Gastroesophageal sphincter (tissue), 4 donors: ENCODE measurements at regions not wholly inside any gene's neighbourhood (a gene's known extent, or its start where the extent isn't known, plus 50 kb on each side); places are given as distances from the start of the nearest gene placed in this dataset.
A peak's percentile ranks its signal among the peaks of the same experiment; 100 is the strongest.

Experiments used
- ATAC-seq: fragments of 150-250 bp; one replicate; pipeline ENCODE4 v1.9.1; 2016; ENCODE audit warnings: mild to moderate bottlenecking, moderate library complexity
- H3K27ac ChIP-seq, 4 donors: fragments of 200-600 bp; sonication (generic) in 3 of 4; 1 replicate in 3 of 4; 2 replicates in 1 of 4; pipeline ENCODE4 v1.5.1; 2016 to 2019
- H3K27me3 ChIP-seq: fragments of 200-600 bp; sonication (generic); one replicate; pipeline ENCODE4 v1.5.1; 2019
- H3K36me3 ChIP-seq, 2 donors: fragments of 200-600 bp; sonication (generic); one replicate each; pipeline ENCODE4 v1.5.1; 2019; ENCODE audit warnings: control low read depth in 1 of 2
- H3K4me1 ChIP-seq, 3 donors: fragments of 200-600 bp; sonication (generic); 1 replicate in 2 of 3; 2 replicates in 1 of 3; pipeline ENCODE4 v1.5.1; 2016 to 2019; ENCODE audit warnings: control low read depth in 2 of 3
- H3K4me3 ChIP-seq, 2 donors: fragments of 200-600 bp; sonication (generic); one replicate each; pipeline ENCODE4 v1.5.1; 2019; ENCODE audit warnings: mild to moderate bottlenecking in 1 of 2, moderate library complexity in 1 of 2
- H3K9me3 ChIP-seq, 3 donors: fragments of 200-600 bp; sonication (generic); one replicate each; pipeline ENCODE4 v1.5.1; 2017 to 2019; ENCODE audit warnings: control low read depth in 2 of 3
- CTCF ChIP-seq, 4 experiments: fragments of 200-600 bp in 2 of 4; fragments of 450-650 bp in 2 of 4; sonication (generic) in 1 of 4; IDR thresholded peaks; one replicate each; pipeline ENCODE4 v1.5.1; 2017 to 2019; ENCODE audit warnings: antibody characterized with exemption in 4 of 4, mild to moderate bottlenecking in 2 of 4, moderate library complexity in 2 of 4
- EP300 ChIP-seq: sonication (generic); formaldehyde crosslinking; IDR thresholded peaks from one replicate; pipeline ENCODE4 v1.6.1; 2017; ENCODE audit warnings: antibody characterized with exemption, mild to moderate bottlenecking
- POLR2A ChIP-seq, 2 donors: fragments of 450-650 bp; IDR thresholded peaks; one replicate each; pipeline ENCODE4 v1.6.1; 2017; ENCODE audit warnings: antibody characterized with exemption in 2 of 2, mild to moderate bottlenecking in 2 of 2, moderate library complexity in 1 of 2
- POLR2AphosphoS5 ChIP-seq: sonication (generic); formaldehyde crosslinking; IDR thresholded peaks from one replicate; pipeline ENCODE4 v1.6.1; 2017; ENCODE audit warnings: antibody characterized with exemption
- WGBS, 2 donors: methylation state at CpG; one replicate each; pipeline ENCODE4 v1.1.5; 2018; ENCODE audit warnings: low coverage in 1 of 2; 5-methylcytosine and 5-hydroxymethylcytosine counted together

DNA sequence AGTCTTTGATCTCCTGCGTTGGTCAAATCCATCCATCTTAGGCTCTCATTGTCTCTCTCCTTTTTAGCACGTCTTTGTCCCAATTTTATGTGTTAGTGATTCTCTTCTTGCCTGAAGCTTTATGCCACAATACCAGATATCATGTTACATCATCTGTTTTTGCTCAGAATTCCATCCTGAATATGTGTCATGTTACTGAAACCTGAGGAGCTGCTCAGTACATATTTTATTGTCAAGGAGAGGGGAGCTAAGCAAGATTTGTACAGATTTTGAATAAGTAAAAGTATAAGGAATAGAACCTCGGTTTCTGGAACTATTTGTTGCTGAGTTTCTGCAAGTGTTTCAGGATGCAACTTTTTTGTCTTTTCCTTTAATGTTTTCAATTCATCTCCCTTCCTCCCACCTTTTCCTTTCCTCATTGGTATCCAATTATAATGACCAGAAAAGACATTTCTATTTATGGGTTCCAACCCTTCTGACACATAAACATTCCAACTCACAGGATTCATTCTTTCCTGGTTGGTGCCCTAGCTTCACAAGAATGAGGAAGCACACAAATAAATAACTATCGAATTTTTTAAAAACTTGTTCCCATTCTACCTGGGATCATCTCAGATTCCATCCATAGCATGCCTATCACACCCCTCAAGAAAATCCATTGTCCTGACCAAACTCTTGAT, 291.8 kb downstream of the CRPPA start:
- WGBS, 2 donors = 41 to 55% methylated on average over 4 of the region's 4 CpGs

GRCh38 chr7:16123117-16123770, 298.1 kb downstream of the CRPPA start:
- Histone ChIP-seq H3K4me1 (no peaks in the 10 kb centered on the region), H3K36me3 (no peaks in the 10 kb centered on the region), H3K27ac (no peak overlapping the region), H3K9me3 (peaks cover 0 to 14% (median 0%) of the 10 kb centered on the region in 3 donors), H3K27me3 (no peaks in the 10 kb centered on the region), H3K4me3 (no peak overlapping the region)
- no peak for ATAC-seq
- WGBS, 2 donors = 93 to 100% methylated on average over 4 of the region's 4 CpGs
- TF ChIP-seq POLR2AphosphoS5 = no peak
- TF ChIP-seq CTCF (IDR thresholded peaks at IDR 0.05) = no peak
- TF ChIP-seq POLR2A (IDR thresholded peaks at IDR 0.05) = no peak
- no peak for TF ChIP-seq EP300

More for the DNA sequence above, 291.8 kb downstream of the CRPPA start:
- H3K4me3 ChIP-seq = no peak overlapping the region
- H3K9me3 ChIP-seq = peaks cover 0 to 14% (median 0%) of the 10 kb centered on the region in 3 donors
- no peaks in the 10 kb centered on the region for H3K36me3 ChIP-seq
- peaks cover 0 to 21% (median 3%) of the 10 kb centered on the region in 3 donors for H3K4me1 ChIP-seq
- TF ChIP-seq POLR2A (IDR thresholded peaks at IDR 0.05) = no peak
- TF ChIP-seq EP300 = no peak
- no peak for TF ChIP-seq POLR2AphosphoS5
- no peak for TF ChIP-seq CTCF (IDR thresholded peaks at IDR 0.05)
- ATAC-seq = no peak
- H3K27ac ChIP-seq = peak overlapping the region in 2 of 4 donors; percentile 56 to 73
- no peaks in the 10 kb centered on the region for H3K27me3 ChIP-seq

GRCh38 chr7:16121876-16122390, 299.4 kb downstream of the CRPPA start:
- Histone ChIP-seq H3K36me3 (no peaks in the 10 kb centered on the region), H3K27me3 (no peaks in the 10 kb centered on the region), H3K9me3 (peaks cover 0 to 5% (median 0%) of the 10 kb centered on the region in 3 donors), H3K4me1 (no peaks in the 10 kb centered on the region), H3K27ac (no peak overlapping the region), H3K4me3 (no peak overlapping the region)
- no peak for TF ChIP-seq EP300
- no peak for TF ChIP-seq CTCF (IDR thresholded peaks at IDR 0.05)
- no peak for TF ChIP-seq POLR2AphosphoS5
- no peak for TF ChIP-seq POLR2A (IDR thresholded peaks at IDR 0.05)
- ATAC-seq = no peak
- 74 to 80% methylated on average over 3 of the region's 3 CpGs for WGBS, 2 donors

GRCh38 chr7:16115374-16115773, 306.0 kb downstream of the CRPPA start:
- no peak for ATAC-seq
- WGBS, 2 donors = 88 to 97% methylated on average over 2 of the region's 2 CpGs

More at GRCh38 chr7:16115374-16115773, 306.0 kb downstream of the CRPPA start:
- no peak for TF ChIP-seq POLR2A (IDR thresholded peaks at IDR 0.05)
- TF ChIP-seq CTCF (IDR thresholded peaks at IDR 0.05) = no peak
- TF ChIP-seq EP300 = no peak
- TF ChIP-seq POLR2AphosphoS5 = no peak
- Histone ChIP-seq H3K9me3 (peaks cover 0 to 11% (median 0%) of the 10 kb centered on the region in 3 donors), H3K27ac (no peak overlapping the region), H3K36me3 (no peaks in the 10 kb centered on the region), H3K27me3 (no peaks in the 10 kb centered on the region), H3K4me1 (no peaks in the 10 kb centered on the region), H3K4me3 (no peak overlapping the region)
